CD4-positive, alpha-beta T cell (primary cell): ENCODE measurements at regions not wholly inside any gene's neighbourhood (a gene's known extent, or its start where the extent isn't known, plus 50 kb on each side); places are given as distances from the start of the nearest gene placed in this dataset.

ENCODE experiments used
- ATAC-seq: fragments of 200-7000 bp; cut with Tn5 transposase; one replicate; pipeline ENCODE4 v1.10.0; 2022; ENCODE audit warnings: mild to moderate bottlenecking; ENCODE audit not compliant: poor library complexity
- CTCF ChIA-PET: fragments of 350-600 bp; sonication (Branson Sonifier 250); formaldehyde crosslinking; loops from one replicate; lab custom pipeline; 2021; ENCODE audit warnings: antibody characterized with exemption, inconsistent platforms; lab: Charles Lee
- POLR2A ChIA-PET: fragments of 350-600 bp; sonication (Branson Sonifier 250); formaldehyde crosslinking; loops from one replicate; lab custom pipeline; 2021; ENCODE audit warnings: antibody characterized with exemption, inconsistent platforms; lab: Charles Lee
- DNase-seq, 14 experiments: peaks; one replicate each; pipeline ENCODE4 v3.0.0-alpha.2; 2013 to 2020; ENCODE audit warnings: mixed read lengths in 2 of 14
- H3K27ac ChIP-seq, 2 donors: one replicate each; pipeline versions ENCODE4 v1.5.1 to v1.7.0; 2013; ENCODE audit warnings: low read length in 2 of 2, low read depth in 1 of 2, mild to moderate bottlenecking in 1 of 2
- H3K27me3 ChIP-seq, 2 experiments: 1 replicate in 1 of 2; 2 replicates in 1 of 2; pipeline versions ENCODE4 v1.6.1 to v1.7.0; 2013; ENCODE audit warnings: low read length in 2 of 2, control low read depth in 1 of 2, mild to moderate bottlenecking in 1 of 2, moderate library complexity in 1 of 2; ENCODE audit not compliant: insufficient read depth in 2 of 2, control insufficient read depth in 1 of 2
- H3K36me3 ChIP-seq: one replicate; pipeline ENCODE4 v1.6.1; 2013; ENCODE audit warnings: low read length, control low read depth; ENCODE audit not compliant: insufficient read depth
- H3K4me1 ChIP-seq: one replicate; pipeline ENCODE4 v1.6.1; 2013; ENCODE audit warnings: low read length, control low read depth; ENCODE audit not compliant: insufficient read depth
- H3K4me3 ChIP-seq: one replicate; pipeline ENCODE4 v1.5.1; 2013; ENCODE audit warnings: mild to moderate bottlenecking, low read length, moderate library complexity
- H3K9me3 ChIP-seq, 2 experiments: 1 replicate in 1 of 2; 2 replicates in 1 of 2; pipeline versions ENCODE4 v1.6.1 to v1.7.0; 2013; ENCODE audit warnings: low read length in 2 of 2, mild to moderate bottlenecking in 2 of 2, control low read depth in 1 of 2, moderate library complexity in 1 of 2; ENCODE audit not compliant: control insufficient read depth in 1 of 2, insufficient read depth in 1 of 2
- H3K27ac Mint-ChIP-seq: one replicate; pipeline ENCODE4 v1.8.0; 2020; ENCODE audit warnings: mixed read lengths
- H3K27me3 Mint-ChIP-seq: one replicate; pipeline ENCODE4 v1.8.0; 2021; ENCODE audit warnings: mixed read lengths
- H3K36me3 Mint-ChIP-seq: one replicate; pipeline ENCODE4 v1.8.0; 2021; ENCODE audit warnings: low read depth, mixed read lengths
- H3K4me1 Mint-ChIP-seq: one replicate; pipeline ENCODE4 v1.8.0; 2021; ENCODE audit warnings: low read depth, mixed read lengths
- H3K4me3 Mint-ChIP-seq: one replicate; pipeline ENCODE4 v1.8.0; 2020; ENCODE audit warnings: mild to moderate bottlenecking, mixed read lengths
- H3K9me3 Mint-ChIP-seq: one replicate; pipeline ENCODE4 v1.8.0; 2020; ENCODE audit warnings: mixed read lengths
- intact Hi-C, 2 experiments: fragments of 100-400 bp; cut with DNase I in 1 of 2; cut with micrococcal nuclease in 1 of 2; formaldehyde crosslinking; loops; one replicate each; pipeline versions ENCODE4 v1.15.1 to v1.9.0; 2023 to 2025; cut with DNase I, micrococcal nuclease
- TF ChIP-seq, protein P1 (sequence below): fragments of 200-600 bp; IDR thresholded peaks from one replicate; pipeline ENCODE4 v1.8.0; 2022; ENCODE audit warnings: antibody characterized with exemption, mild to moderate bottlenecking

DNA sequence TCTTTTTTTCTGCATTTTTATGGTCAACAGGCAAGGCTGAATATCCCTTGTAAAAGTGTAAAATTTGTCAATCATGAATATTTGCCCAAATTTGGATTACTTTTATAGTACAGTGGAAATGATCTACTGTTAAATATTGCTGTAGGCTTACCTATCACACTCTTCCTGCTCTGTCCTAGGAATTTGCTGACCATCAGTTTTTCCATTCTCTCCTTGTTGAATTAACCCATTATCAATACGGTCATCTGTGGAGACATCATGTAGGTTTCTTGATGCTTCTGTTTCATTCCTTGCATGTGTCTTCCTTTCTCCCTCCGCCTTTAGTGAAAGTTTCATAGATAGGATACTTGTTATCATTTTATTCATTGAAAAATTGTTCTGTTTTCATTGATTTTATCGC lies 139.6 kb upstream of the TUBA3C start:
- intact Hi-C loops = no loop called here

DNA sequence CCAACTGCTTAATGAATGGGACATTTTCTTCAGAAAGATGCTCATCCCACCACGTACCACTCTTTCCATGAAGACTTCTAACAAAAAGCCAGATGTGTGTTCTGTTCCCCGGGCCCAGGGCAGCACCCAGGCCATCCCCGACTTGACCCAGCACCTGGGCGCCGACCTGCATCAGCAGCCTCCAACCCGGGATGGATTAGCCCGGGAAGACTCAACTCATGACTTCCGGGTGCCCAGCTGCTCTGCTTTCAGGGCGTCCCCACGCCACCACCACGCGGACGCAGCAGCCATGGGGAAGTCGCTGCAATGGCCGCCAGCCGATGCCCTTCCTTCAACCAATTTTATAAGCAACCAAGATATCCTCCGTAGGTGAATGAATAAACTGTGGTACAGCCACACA lies 123.8 kb upstream of the TUBA3C start:
- Mint-ChIP-seq H3K4me1 (no peaks in the 10 kb centered on the region), H3K27ac (no peak overlapping the region), H3K27me3 (no peaks in the 10 kb centered on the region), H3K4me3 (no peak overlapping the region), H3K36me3 (no peaks in the 10 kb centered on the region), H3K9me3 (no peaks in the 10 kb centered on the region)
- H3K36me3 ChIP-seq = no peaks in the 10 kb centered on the region
- no peak overlapping the region for H3K27ac ChIP-seq
- TF ChIP-seq, protein P1, sequence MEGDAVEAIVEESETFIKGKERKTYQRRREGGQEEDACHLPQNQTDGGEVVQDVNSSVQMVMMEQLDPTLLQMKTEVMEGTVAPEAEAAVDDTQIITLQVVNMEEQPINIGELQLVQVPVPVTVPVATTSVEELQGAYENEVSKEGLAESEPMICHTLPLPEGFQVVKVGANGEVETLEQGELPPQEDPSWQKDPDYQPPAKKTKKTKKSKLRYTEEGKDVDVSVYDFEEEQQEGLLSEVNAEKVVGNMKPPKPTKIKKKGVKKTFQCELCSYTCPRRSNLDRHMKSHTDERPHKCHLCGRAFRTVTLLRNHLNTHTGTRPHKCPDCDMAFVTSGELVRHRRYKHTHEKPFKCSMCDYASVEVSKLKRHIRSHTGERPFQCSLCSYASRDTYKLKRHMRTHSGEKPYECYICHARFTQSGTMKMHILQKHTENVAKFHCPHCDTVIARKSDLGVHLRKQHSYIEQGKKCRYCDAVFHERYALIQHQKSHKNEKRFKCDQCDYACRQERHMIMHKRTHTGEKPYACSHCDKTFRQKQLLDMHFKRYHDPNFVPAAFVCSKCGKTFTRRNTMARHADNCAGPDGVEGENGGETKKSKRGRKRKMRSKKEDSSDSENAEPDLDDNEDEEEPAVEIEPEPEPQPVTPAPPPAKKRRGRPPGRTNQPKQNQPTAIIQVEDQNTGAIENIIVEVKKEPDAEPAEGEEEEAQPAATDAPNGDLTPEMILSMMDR = no peak
- ATAC-seq (no peak), DNase-seq (no peak)
- intact Hi-C loops = no loop called here
- H3K9me3 ChIP-seq = peaks cover 0 to 6% of the 10 kb centered on the region in 2 experiments
- no peak overlapping the region for H3K4me3 ChIP-seq
- H3K27me3 ChIP-seq = no peaks in the 10 kb centered on the region
- H3K4me1 ChIP-seq = no peaks in the 10 kb centered on the region
- POLR2A ChIA-PET = no interaction called here
- CTCF ChIA-PET = no interaction called here

More for the DNA sequence above, 139.6 kb upstream of the TUBA3C start:
- CTCF ChIA-PET = no interaction called here
- POLR2A ChIA-PET = no interaction called here
- Histone ChIP-seq H3K4me3 (no peak overlapping the region), H3K27me3 (no peaks in the 10 kb centered on the region), H3K4me1 (no peaks in the 10 kb centered on the region), H3K36me3 (no peaks in the 10 kb centered on the region), H3K27ac (no peak overlapping the region), H3K9me3 (peaks cover 9 to 11% of the 10 kb centered on the region in 2 experiments)
- Mint-ChIP-seq H3K27ac (no peak overlapping the region), H3K4me1 (no peaks in the 10 kb centered on the region), H3K27me3 (peaks cover 9% of the 10 kb centered on the region), H3K36me3 (no peaks in the 10 kb centered on the region), H3K4me3 (no peak overlapping the region), H3K9me3 (peaks cover 7% of the 10 kb centered on the region)
- ATAC-seq = no peak
- no peak for DNase-seq
- TF ChIP-seq, protein P1 = no peak

DNA sequence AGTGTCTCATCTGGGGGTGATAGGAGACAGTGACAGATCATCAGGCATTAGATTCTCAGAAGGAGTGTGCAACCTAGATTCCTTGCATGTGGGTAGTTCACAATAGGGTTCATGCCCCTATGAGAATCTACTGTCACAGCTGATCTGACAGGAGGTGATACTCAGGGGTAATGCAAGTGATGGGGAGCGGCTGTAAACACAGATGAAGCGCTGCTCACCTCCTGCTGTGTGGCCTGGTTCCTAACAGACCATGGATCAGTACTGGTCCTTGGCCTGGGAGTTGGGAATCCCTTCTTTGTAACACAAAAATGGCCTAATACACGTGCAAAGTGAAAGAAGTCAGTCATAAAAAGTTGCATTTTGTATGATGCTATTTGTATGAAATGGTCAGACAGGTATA lies 107.6 kb upstream of the TUBA3C start:
- no peaks in the 10 kb centered on the region for H3K27me3 ChIP-seq
- Mint-ChIP-seq H3K27ac (no peak overlapping the region), H3K27me3 (no peaks in the 10 kb centered on the region), H3K4me1 (no peaks in the 10 kb centered on the region), H3K9me3 (no peaks in the 10 kb centered on the region), H3K36me3 (no peaks in the 10 kb centered on the region), H3K4me3 (no peak overlapping the region)
- no peak for ATAC-seq
- no peak overlapping the region for H3K27ac ChIP-seq
- POLR2A ChIA-PET = no interaction called here
- TF ChIP-seq, protein P1 = no peak
- H3K4me1 ChIP-seq = no peaks in the 10 kb centered on the region
- no peak overlapping the region for H3K4me3 ChIP-seq
- no peaks in the 10 kb centered on the region for H3K36me3 ChIP-seq
- peaks cover 0 to 4% of the 10 kb centered on the region in 2 experiments for H3K9me3 ChIP-seq
- no peak for DNase-seq
- CTCF ChIA-PET = no interaction called here
- intact Hi-C loops = no loop called here
